ENCODE measurements at regions not wholly inside any gene's neighbourhood (a gene's known extent, or its start where the extent isn't known, plus 50 kb on each side); places are given as distances from the start of the nearest gene placed in this dataset.

DNA sequence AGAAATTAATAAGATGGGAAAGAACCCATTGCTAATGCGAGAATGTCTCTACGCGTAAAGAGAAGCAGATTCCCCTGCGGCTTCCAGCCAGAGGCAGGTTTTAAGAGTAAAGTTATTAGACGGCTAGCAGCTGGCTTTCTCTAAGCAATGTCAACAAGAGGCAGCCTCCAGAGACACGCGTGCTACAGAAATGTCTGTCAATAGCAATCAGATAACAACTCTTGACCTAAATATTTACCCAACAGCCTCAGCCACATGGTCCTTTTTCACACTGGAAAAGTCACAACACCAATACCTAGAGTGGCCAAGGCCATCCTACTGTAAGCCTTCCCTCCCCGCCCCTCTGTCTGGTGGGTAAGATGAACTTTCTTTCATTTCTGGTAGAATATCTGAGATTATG lies 146.0 kb upstream of the SFSWAP start:
- no peaks in the 10 kb centered on the region for H3K9me3 ChIP-seq
- WGBS, 2 donors, result 38 to 57% methylated on average over 8 of the region's 8 CpGs
- TF ChIP-seq POLR2A (IDR thresholded peaks at IDR 0.05) (no peak), POLR2AphosphoS5 (IDR thresholded peaks at IDR 0.05) (no peak), EP300 (IDR thresholded peaks at IDR 0.05) (no peak)
- TF ChIP-seq, protein P1, sequence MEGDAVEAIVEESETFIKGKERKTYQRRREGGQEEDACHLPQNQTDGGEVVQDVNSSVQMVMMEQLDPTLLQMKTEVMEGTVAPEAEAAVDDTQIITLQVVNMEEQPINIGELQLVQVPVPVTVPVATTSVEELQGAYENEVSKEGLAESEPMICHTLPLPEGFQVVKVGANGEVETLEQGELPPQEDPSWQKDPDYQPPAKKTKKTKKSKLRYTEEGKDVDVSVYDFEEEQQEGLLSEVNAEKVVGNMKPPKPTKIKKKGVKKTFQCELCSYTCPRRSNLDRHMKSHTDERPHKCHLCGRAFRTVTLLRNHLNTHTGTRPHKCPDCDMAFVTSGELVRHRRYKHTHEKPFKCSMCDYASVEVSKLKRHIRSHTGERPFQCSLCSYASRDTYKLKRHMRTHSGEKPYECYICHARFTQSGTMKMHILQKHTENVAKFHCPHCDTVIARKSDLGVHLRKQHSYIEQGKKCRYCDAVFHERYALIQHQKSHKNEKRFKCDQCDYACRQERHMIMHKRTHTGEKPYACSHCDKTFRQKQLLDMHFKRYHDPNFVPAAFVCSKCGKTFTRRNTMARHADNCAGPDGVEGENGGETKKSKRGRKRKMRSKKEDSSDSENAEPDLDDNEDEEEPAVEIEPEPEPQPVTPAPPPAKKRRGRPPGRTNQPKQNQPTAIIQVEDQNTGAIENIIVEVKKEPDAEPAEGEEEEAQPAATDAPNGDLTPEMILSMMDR (IDR thresholded peaks at IDR 0.05), result no peak
- intact Hi-C loops (cut with DNase I), result no loop called here
- peaks cover 2 to 53% (median 14%) of the 10 kb centered on the region in 3 donors for H3K27me3 ChIP-seq
- DNase-seq, result no peak
- H3K36me3 ChIP-seq, result no peaks in the 10 kb centered on the region
- H3K4me1 ChIP-seq, result no peaks in the 10 kb centered on the region
- no peak overlapping the region for H3K27ac ChIP-seq
- H3K4me3 ChIP-seq, result no peak overlapping the region

DNA sequence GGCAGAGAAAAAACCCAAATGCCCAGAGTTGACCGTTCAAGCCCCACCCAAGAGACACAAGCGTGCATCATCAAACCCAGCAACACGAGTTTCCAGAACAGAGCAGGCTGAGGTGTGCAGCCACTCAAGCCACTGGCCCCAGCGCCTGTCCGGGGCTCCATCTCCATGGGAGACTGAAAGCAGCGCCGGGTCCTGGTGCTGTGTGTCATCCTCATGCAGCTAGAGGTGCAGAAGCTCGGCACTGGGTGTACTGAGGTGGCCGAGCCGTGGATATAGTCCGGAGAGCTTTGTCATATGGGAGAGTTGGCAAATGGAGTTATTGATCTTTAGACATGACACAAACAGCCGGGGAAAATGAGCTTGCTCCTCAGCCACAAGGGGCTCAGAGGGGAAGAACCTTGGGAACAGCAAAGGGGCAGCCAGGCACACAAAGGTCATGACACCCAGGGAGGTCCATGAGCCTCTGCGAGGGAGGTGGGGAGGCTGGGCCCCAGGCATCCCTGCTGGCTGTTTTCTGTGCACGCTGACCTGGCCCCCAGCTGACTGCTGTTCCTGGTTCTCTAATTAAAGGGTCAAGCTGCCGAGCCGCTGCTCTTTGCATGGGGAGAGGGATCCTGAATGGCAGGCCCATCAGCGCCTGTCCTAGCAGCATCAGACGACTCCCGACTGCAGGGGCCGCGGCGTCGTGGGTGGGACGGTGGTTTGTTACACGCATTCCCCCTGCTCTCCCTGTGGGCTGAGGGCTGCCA lies 145.4 kb upstream of the SFSWAP start:
- intact Hi-C loops (cut with DNase I), result no loop called here
- H3K4me3 ChIP-seq, result no peak overlapping the region
- WGBS, 2 donors, result 60 to 68% methylated on average over 25 of the region's 25 CpGs
- no peak overlapping the region for H3K27ac ChIP-seq
- H3K4me1 ChIP-seq, result no peaks in the 10 kb centered on the region
- no peaks in the 10 kb centered on the region for H3K9me3 ChIP-seq
- peaks cover 2 to 59% (median 17%) of the 10 kb centered on the region in 3 donors for H3K27me3 ChIP-seq
- no peak for DNase-seq
- TF ChIP-seq, protein P1 (IDR thresholded peaks at IDR 0.05), result no peak
- TF ChIP-seq EP300 (IDR thresholded peaks at IDR 0.05) (no peak), POLR2AphosphoS5 (IDR thresholded peaks at IDR 0.05) (no peak), POLR2A (IDR thresholded peaks at IDR 0.05) (no peak)
- H3K36me3 ChIP-seq, result no peaks in the 10 kb centered on the region

DNA sequence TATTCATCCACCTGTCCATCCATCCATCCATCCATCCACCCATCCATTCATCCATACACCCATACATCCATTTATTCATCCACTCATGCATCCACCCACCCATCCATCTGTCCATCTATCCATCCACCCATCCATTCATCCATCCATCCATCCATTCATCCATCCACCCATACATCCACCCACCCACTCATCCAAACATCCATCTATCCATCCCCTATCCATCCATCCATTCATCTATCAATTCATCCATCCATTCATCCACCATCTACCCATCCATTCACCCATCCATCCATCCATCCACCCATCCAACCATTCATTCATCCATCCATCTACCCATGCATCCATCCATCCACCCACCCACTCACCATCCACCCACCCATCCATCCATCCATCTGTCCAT lies 142.6 kb upstream of the SFSWAP start:
- H3K4me1 ChIP-seq, result no peaks in the 10 kb centered on the region
- no peak overlapping the region for H3K27ac ChIP-seq
- DNase-seq, result no peak
- TF ChIP-seq POLR2A (IDR thresholded peaks at IDR 0.05), result no peak
- H3K36me3 ChIP-seq, result no peaks in the 10 kb centered on the region
- H3K27me3 ChIP-seq, result peaks cover 2 to 77% (median 28%) of the 10 kb centered on the region in 3 donors
- no peak overlapping the region for H3K4me3 ChIP-seq
- H3K9me3 ChIP-seq, result no peaks in the 10 kb centered on the region
- intact Hi-C loops (cut with DNase I), result no loop called here

DNA sequence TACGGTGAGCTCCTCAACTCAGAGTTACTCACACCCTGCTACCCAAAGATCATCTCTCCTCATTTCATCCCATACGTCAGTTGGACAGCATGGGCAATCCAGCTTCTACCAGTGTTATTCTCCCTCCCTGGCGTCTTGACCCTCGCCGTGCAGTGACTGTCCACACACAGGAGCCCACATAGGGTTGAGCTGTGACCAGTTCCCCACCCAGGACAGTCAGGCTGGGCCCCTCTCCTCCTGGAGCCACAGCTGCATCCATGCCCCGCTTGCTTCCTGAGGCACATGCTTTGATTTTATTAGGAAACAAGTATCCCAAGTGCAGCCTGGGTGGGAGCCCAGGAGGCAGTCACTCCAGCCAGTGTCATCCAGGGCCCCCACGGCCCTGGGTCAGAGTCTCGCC lies 140.3 kb upstream of the SFSWAP start:
- Histone ChIP-seq H3K4me3 (no peak overlapping the region), H3K4me1 (no peaks in the 10 kb centered on the region), H3K9me3 (no peaks in the 10 kb centered on the region), H3K27ac (no peak overlapping the region), H3K27me3 (peaks cover 2 to 87% (median 42%) of the 10 kb centered on the region in 3 donors), H3K36me3 (no peaks in the 10 kb centered on the region)
- WGBS, 2 donors, result 73 to 91% methylated on average over 8 of the region's 8 CpGs
- no peak for TF ChIP-seq POLR2AphosphoS5 (IDR thresholded peaks at IDR 0.05)
- TF ChIP-seq, protein P1 (IDR thresholded peaks at IDR 0.05), result no peak
- intact Hi-C loops (cut with DNase I), result no loop called here
- DNase-seq, result no peak

DNA sequence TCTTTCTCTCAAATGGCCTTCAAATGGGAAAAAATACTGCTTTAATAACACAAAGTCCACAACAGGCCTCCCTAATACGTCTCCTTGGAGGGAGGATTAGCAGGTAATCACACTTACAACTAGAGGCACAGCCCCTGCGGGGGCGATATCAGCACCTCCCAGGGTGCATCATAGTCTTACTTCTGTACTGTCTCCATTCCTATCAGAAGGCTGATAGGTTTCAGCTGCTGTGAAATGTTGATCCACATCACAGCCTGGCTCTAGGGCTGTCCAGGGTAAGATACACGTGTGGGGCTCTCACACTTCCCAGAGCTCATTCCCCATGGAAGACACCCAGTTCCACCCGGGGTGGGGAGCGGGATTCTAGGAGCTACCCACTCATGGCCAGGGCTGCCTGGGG lies 139.1 kb upstream of the SFSWAP start:
- 47 to 74% methylated on average over 6 of the region's 6 CpGs for WGBS, 2 donors
- no peaks in the 10 kb centered on the region for H3K4me1 ChIP-seq
- H3K27me3 ChIP-seq, result peaks cover 2 to 86% (median 49%) of the 10 kb centered on the region in 3 donors
- TF ChIP-seq POLR2AphosphoS5 (IDR thresholded peaks at IDR 0.05) (no peak), POLR2A (IDR thresholded peaks at IDR 0.05) (no peak), EP300 (IDR thresholded peaks at IDR 0.05) (no peak)
- TF ChIP-seq, protein P1 (IDR thresholded peaks at IDR 0.05), result no peak
- no peak overlapping the region for H3K4me3 ChIP-seq
- intact Hi-C loops (cut with DNase I), result no loop called here
- no peaks in the 10 kb centered on the region for H3K9me3 ChIP-seq
- no peak overlapping the region for H3K27ac ChIP-seq
- H3K36me3 ChIP-seq, result no peaks in the 10 kb centered on the region
- no peak for DNase-seq
